Heart left ventricle (tissue), 16 donors: ENCODE measurements at regions not wholly inside any gene's neighbourhood (a gene's known extent, or its start where the extent isn't known, plus 50 kb on each side); places are given as distances from the start of the nearest gene placed in this dataset.
"Not testable (repeated sequence)": the region's sequence is repeated elsewhere in the genome, so short reads cannot be mapped to it uniquely, and the experiment has no call there.

Experiments
- ATAC-seq, 4 donors: fragments of 200-7000 bp; cut with Tn5 transposase; one replicate each; pipeline ENCODE4 v1.9.1; 2020 to 2022; ENCODE audit warnings: moderate library complexity in 4 of 4, mild to moderate bottlenecking in 3 of 4, moderate number of reproducible peaks in 1 of 4
- DNase-seq, 5 donors: peaks; one replicate each; pipeline ENCODE4 v3.0.0-alpha.2; 2020
- H3K27ac ChIP-seq, 12 donors: fragments of 200-600 bp; sonication (generic) in 4 of 12; one replicate each; pipeline versions ENCODE4 v1.5.0 to v1.8.0; 2016 to 2022; ENCODE audit warnings: mild to moderate bottlenecking in 2 of 12
- H3K27me3 ChIP-seq, 9 donors: fragments of 200-600 bp; sonication (generic) in 2 of 9; one replicate each; pipeline versions ENCODE4 v1.5.1 to v1.8.0; 2016 to 2022; ENCODE audit warnings: mild to moderate bottlenecking in 3 of 9
- H3K36me3 ChIP-seq, 9 donors: fragments of 200-600 bp; sonication (generic) in 2 of 9; one replicate each; pipeline versions ENCODE4 v1.5.0 to v1.8.0; 2018 to 2022; ENCODE audit warnings: mild to moderate bottlenecking in 2 of 9
- H3K4me1 ChIP-seq, 12 donors: fragments of 200-600 bp; sonication (generic) in 4 of 12; one replicate each; pipeline versions ENCODE4 v1.5.0 to v1.8.0; 2016 to 2022; ENCODE audit warnings: mild to moderate bottlenecking in 3 of 12
- H3K4me3 ChIP-seq, 12 donors: fragments of 200-600 bp; sonication (generic) in 4 of 12; one replicate each; pipeline versions ENCODE4 v1.5.0 to v1.8.0; 2017 to 2022; ENCODE audit warnings: mild to moderate bottlenecking in 9 of 12, moderate library complexity in 4 of 12
- H3K9me3 ChIP-seq, 12 donors: fragments of 200-600 bp; sonication (generic) in 4 of 12; one replicate each; pipeline versions ENCODE4 v1.5.0 to v1.8.0; 2016 to 2022; ENCODE audit warnings: mild to moderate bottlenecking in 1 of 12
- CTCF ChIP-seq, 12 donors: fragments of 200-600 bp; sonication (generic) in 4 of 12; IDR thresholded peaks; one replicate each; pipeline versions ENCODE4 v1.5.0 to v1.8.0; 2018 to 2022; ENCODE audit warnings: antibody characterized with exemption in 12 of 12, mild to moderate bottlenecking in 5 of 12
- POLR2A ChIP-seq, 2 donors: fragments of 450-650 bp; IDR thresholded peaks; one replicate each; pipeline ENCODE4 v1.6.1; 2017; ENCODE audit warnings: antibody characterized with exemption in 2 of 2, mild to moderate bottlenecking in 2 of 2, moderate library complexity in 2 of 2
- WGBS, 4 donors: extraction: QIAGEN DNeasy Blood & Tissue Kit in 2 of 4; methylation state at CpG; one replicate each; pipeline versions ENCODE4 v1.1.5 to v1.1.7; 2013 to 2018; 5-methylcytosine and 5-hydroxymethylcytosine counted together
- intact Hi-C, 10 donors: fragments of 100-400 bp; cut with DNase I; formaldehyde crosslinking; loops; one replicate each; pipeline versions ENCODE4 v1.11.1 to v1.14.2; 2022
- donor health status: ischemic (EF 13 %, LVEDD 7.1; RV severe dilation, severe dysfunction).
- donor health status: healthy with polysubstance abuse.
- donor health status: DM: no; HTN: yes; CAD: no.
- donor health status: DM: no; HTN: no; CAD: no.
- donor health status: ischemic (EF 25% LVEDD 6.9; RV normal size, moderate dysfunction).
- donor health status: ischemic (EF 25% LVEDD 5.7; RV mildly dilated, moderate dysfunction).
- donor health status: healthy.
- donor health status: DM: yes; HTN: yes; CAD: no.
- donor health status: ischemic (EF 35%, LVEDD 5.7; RV mildly dilated, moderate dysfunction).
- donor health status: nonischemic (EF 11% LVEDD 7.7; RV severe dilation, severe dysfunction).
- donor health status: DM: yes; HTN: yes; CAD: no.
- donor health status: PGD.
- donor health status: ischemic (EF 29% LVEDD 5.4; RV normal size, mild dysfunction).
- donor health status: nonischemic (EF 23%, LVEDD 6.1; RV moderate dilation, normal function).

- WGBS, 4 donors: 83 to 93% (median 90%) methylated on average over 5 of the region's 5 CpGs
- DNase-seq (no peak), ATAC-seq (no peak)
- Histone ChIP-seq H3K36me3 (no peaks in the 10 kb centered on the region), H3K9me3 (no peaks in the 10 kb centered on the region), H3K27ac (no peak overlapping the region), H3K4me1 (peaks cover 0 to 7% (median 0%) of the 10 kb centered on the region in 12 donors), H3K4me3 (no peak overlapping the region), H3K27me3 (no peaks in the 10 kb centered on the region)
- TF ChIP-seq CTCF (IDR thresholded peaks at IDR 0.05) (no peak), POLR2A (IDR thresholded peaks at IDR 0.05) (no peak)
- intact Hi-C loops: no loop called here
These were observed 203.6 kb upstream of the CHORDC1 start for GRCh38 chr11:90426442-90426841.

- intact Hi-C loops: no loop called here
These were observed 200.5 kb upstream of the CHORDC1 start for GRCh38 chr11:90423378-90423777.

GRCh38 chr11:90422787-90423186 is 199.9 kb upstream of the CHORDC1 start:
- H3K4me3 ChIP-seq, H3K27me3 ChIP-seq, H3K27ac ChIP-seq, intact Hi-C loops, H3K4me1 ChIP-seq, ATAC-seq, H3K9me3 ChIP-seq, DNase-seq, H3K36me3 ChIP-seq: not testable (repeated sequence)
- 71 to 82% (median 78%) methylated on average over 9 of the region's 9 CpGs for WGBS, 4 donors

More at GRCh38 chr11:90423378-90423777, 200.5 kb upstream of the CHORDC1 start:
- ATAC-seq (no peak), DNase-seq (no peak)
- Histone ChIP-seq H3K36me3 (no peaks in the 10 kb centered on the region), H3K4me1 (peaks cover 0 to 7% (median 0%) of the 10 kb centered on the region in 12 donors), H3K9me3 (no peaks in the 10 kb centered on the region), H3K4me3 (no peak overlapping the region), H3K27ac (no peak overlapping the region), H3K27me3 (no peaks in the 10 kb centered on the region)
- 46 to 70% (median 58%) methylated on average over 1 of the region's 1 CpG for WGBS, 4 donors
- TF ChIP-seq CTCF (IDR thresholded peaks at IDR 0.05) (no peak), POLR2A (IDR thresholded peaks at IDR 0.05) (no peak)

GRCh38 chr11:90414221-90414620 is 191.4 kb upstream of the CHORDC1 start:
- no peaks in the 10 kb centered on the region for H3K36me3 ChIP-seq
- WGBS, 4 donors: 68 to 92% (median 86%) methylated on average over 2 of the region's 2 CpGs
- H3K4me3 ChIP-seq: no peak overlapping the region
- no peaks in the 10 kb centered on the region for H3K9me3 ChIP-seq
- H3K27ac ChIP-seq: no peak overlapping the region
- DNase-seq: no peak
- no peaks in the 10 kb centered on the region for H3K27me3 ChIP-seq
- no peak for TF ChIP-seq POLR2A (IDR thresholded peaks at IDR 0.05)
- TF ChIP-seq CTCF (IDR thresholded peaks at IDR 0.05): no peak
- no peaks in the 10 kb centered on the region for H3K4me1 ChIP-seq
- no peak for ATAC-seq
- intact Hi-C loops: no loop called here

GRCh38 chr11:90407350-90407749 is 184.5 kb upstream of the CHORDC1 start:
- no peak for ATAC-seq
- no peaks in the 10 kb centered on the region for H3K4me1 ChIP-seq
- intact Hi-C loops: no loop called here

More at GRCh38 chr11:90407350-90407749, 184.5 kb upstream of the CHORDC1 start:
- no peak overlapping the region for H3K4me3 ChIP-seq
- no peak for TF ChIP-seq POLR2A (IDR thresholded peaks at IDR 0.05)
- no peak for TF ChIP-seq CTCF (IDR thresholded peaks at IDR 0.05)
- H3K9me3 ChIP-seq: no peaks in the 10 kb centered on the region
- no peaks in the 10 kb centered on the region for H3K36me3 ChIP-seq
- no peak overlapping the region for H3K27ac ChIP-seq
- DNase-seq: no peak
- no peaks in the 10 kb centered on the region for H3K27me3 ChIP-seq
